ENCODE measurements at regions not wholly inside any gene's neighbourhood (a gene's known extent, or its start where the extent isn't known, plus 50 kb on each side); places are given as distances from the start of the nearest gene placed in this dataset.

GRCh38 chr12:100044266-100044665, 59.5 kb upstream of the ANKS1B start:
- TF ChIP-seq ZFX (IDR thresholded peaks at IDR 0.05), result no peak
- TF ChIP-seq, protein P1, sequence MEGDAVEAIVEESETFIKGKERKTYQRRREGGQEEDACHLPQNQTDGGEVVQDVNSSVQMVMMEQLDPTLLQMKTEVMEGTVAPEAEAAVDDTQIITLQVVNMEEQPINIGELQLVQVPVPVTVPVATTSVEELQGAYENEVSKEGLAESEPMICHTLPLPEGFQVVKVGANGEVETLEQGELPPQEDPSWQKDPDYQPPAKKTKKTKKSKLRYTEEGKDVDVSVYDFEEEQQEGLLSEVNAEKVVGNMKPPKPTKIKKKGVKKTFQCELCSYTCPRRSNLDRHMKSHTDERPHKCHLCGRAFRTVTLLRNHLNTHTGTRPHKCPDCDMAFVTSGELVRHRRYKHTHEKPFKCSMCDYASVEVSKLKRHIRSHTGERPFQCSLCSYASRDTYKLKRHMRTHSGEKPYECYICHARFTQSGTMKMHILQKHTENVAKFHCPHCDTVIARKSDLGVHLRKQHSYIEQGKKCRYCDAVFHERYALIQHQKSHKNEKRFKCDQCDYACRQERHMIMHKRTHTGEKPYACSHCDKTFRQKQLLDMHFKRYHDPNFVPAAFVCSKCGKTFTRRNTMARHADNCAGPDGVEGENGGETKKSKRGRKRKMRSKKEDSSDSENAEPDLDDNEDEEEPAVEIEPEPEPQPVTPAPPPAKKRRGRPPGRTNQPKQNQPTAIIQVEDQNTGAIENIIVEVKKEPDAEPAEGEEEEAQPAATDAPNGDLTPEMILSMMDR (conservative IDR thresholded peaks at IDR 0.05), result no peak
- no peak overlapping the region for H3K27ac ChIP-seq

DNA sequence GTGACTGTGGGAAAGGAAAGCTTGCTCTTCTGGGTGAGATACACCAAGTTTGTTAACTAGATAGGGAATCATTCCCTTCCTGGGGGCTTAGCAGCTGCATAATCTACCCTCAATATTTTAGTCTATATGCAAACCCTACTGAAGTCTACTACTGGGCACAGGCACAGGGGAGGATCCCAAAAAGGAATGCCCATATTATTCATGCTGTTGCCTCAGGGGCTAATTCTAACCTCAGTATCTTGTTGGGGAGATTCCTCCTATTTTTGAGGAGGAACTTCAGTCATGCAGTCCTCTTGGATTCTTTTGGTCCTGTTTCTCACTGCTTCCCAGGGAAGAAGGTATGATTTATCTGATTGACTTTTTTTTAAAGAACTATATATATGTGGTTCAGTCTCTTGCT, 58.9 kb upstream of the ANKS1B start:
- TF ChIP-seq, protein P1 (conservative IDR thresholded peaks at IDR 0.05), result no peak
- TF ChIP-seq ZFX (IDR thresholded peaks at IDR 0.05), result no peak

More for the DNA sequence above, 58.9 kb upstream of the ANKS1B start:
- H3K27ac ChIP-seq, result no peak overlapping the region
